Endothelial cell of umbilical vein (primary cell): ENCODE measurements at regions not wholly inside any gene's neighbourhood (a gene's known extent, or its start where the extent isn't known, plus 50 kb on each side); places are given as distances from the start of the nearest gene placed in this dataset.

Experiments used
- BruUV-seq: library from RNA; stranded (reverse); fragments of 400-500 nt; replicated peaks from 2 replicates; lab custom pipeline; 2021; lab: Mats Ljungman, UMichigan
- CTCF ChIA-PET: fragments of 300-600, 350-600 bp; sonication (Branson Sonifier 250); formaldehyde crosslinking; loops from one replicate; lab custom pipeline; 2021; ENCODE audit warnings: antibody characterized with exemption, inconsistent platforms; lab: Charles Lee
- POLR2A ChIA-PET: fragments of 300-600, 350-600 bp; sonication (Branson Sonifier 250); formaldehyde crosslinking; loops from one replicate; lab custom pipeline; 2021; ENCODE audit warnings: antibody characterized with exemption, inconsistent platforms; lab: Charles Lee
- DNase-seq: peaks from one replicate; pipeline ENCODE4 v3.0.0-alpha.2; 2011; ENCODE audit warnings: low read depth, low spot score
- FAIRE-seq: peaks from 2 replicates; lab custom pipeline; 2011; peaks lifted over from hg19 to GRCh38; lab: Jason Lieb, UNC
- H2AFZ ChIP-seq: 2 replicates; pipeline ENCODE4 v1.6.0; 2012; ENCODE audit warnings: low read depth, low read length, control low read depth, inconsistent platforms
- H3K27ac ChIP-seq: 2 replicates; pipeline ENCODE4 v1.5.1; 2011; ENCODE audit warnings: low read depth, mild to moderate bottlenecking, control low read depth, low read length, moderate library complexity; ENCODE audit not compliant: insufficient read depth
- H3K27me3 ChIP-seq, 2 experiments: 2 replicates each; pipeline versions ENCODE4 v1.6.0 to v1.6.1; 2011; ENCODE audit warnings: low read length in 2 of 2, mixed read lengths in 1 of 2; ENCODE audit not compliant: control insufficient read depth in 2 of 2, insufficient read depth in 2 of 2
- H3K36me3 ChIP-seq, 2 experiments: 2 replicates in 1 of 2; 3 replicates in 1 of 2; pipeline ENCODE4 v1.5.1; 2011; ENCODE audit warnings: low read length in 2 of 2, mild to moderate bottlenecking in 1 of 2, moderate library complexity in 1 of 2; ENCODE audit not compliant: control insufficient read depth in 2 of 2, insufficient read depth in 2 of 2; ENCODE audit errors: extremely low read depth in 1 of 2
- H3K4me1 ChIP-seq: 3 replicates; pipeline ENCODE4 v1.5.1; 2011; ENCODE audit warnings: mild to moderate bottlenecking, low read length; ENCODE audit not compliant: control insufficient read depth, insufficient read depth; ENCODE audit errors: extremely low read depth
- H3K4me2 ChIP-seq: 2 replicates; pipeline ENCODE4 v1.6.1; 2011; ENCODE audit warnings: low read length, control low read depth, mixed read lengths; ENCODE audit not compliant: insufficient read depth
- H3K4me3 ChIP-seq, 3 experiments: fragments of 200-600 bp in 1 of 3; sonication (generic), shearing (Covaris generic) in 1 of 3; replicated peaks in 1 of 3; 2 replicates each; pipeline ENCODE4 v1.5.1; 2011 to 2016; ENCODE audit warnings: control low read depth in 3 of 3, low read length in 3 of 3, mild to moderate bottlenecking in 2 of 3, inconsistent platforms in 1 of 3, low read depth in 1 of 3, moderate library complexity in 1 of 3; ENCODE audit not compliant: insufficient read depth in 1 of 3
- H3K79me2 ChIP-seq: 2 replicates; pipeline ENCODE4 v1.6.0; 2012; ENCODE audit warnings: low read length, inconsistent platforms; ENCODE audit not compliant: control insufficient read depth, insufficient read depth
- H3K9ac ChIP-seq: replicated peaks from 2 replicates; pipeline ENCODE3; 2011; ENCODE audit warnings: low read length, control low read depth; ENCODE audit not compliant: insufficient read depth; ENCODE audit errors: extremely low read depth
- H3K9me1 ChIP-seq: replicated peaks from 3 replicates; pipeline ENCODE4 v1.6.0; 2011; ENCODE audit warnings: mild to moderate bottlenecking, low read length; ENCODE audit not compliant: control insufficient read depth, insufficient read depth; ENCODE audit errors: extremely low read depth
- H3K9me3 ChIP-seq: replicated peaks from 2 replicates; pipeline ENCODE4 v1.5.1; 2012; ENCODE audit warnings: low read length, inconsistent platforms; ENCODE audit not compliant: control insufficient read depth, insufficient read depth
- H4K20me1 ChIP-seq: replicated peaks from 2 replicates; pipeline ENCODE3; 2011; ENCODE audit warnings: mild to moderate bottlenecking, low read length; ENCODE audit not compliant: control insufficient read depth, insufficient read depth; ENCODE audit errors: extremely low read depth
- EZH2 ChIP-seq: IDR thresholded peaks from 2 replicates; pipeline ENCODE4 v1.6.1; 2012; ENCODE audit warnings: borderline replicate concordance, low read depth, mild to moderate bottlenecking, moderate library complexity, low read length, inconsistent platforms; ENCODE audit not compliant: severe bottlenecking
- FOS ChIP-seq: IDR thresholded peaks from 2 replicates; pipeline ENCODE4 v1.6.1; 2011; ENCODE audit warnings: mild to moderate bottlenecking, low read length, moderate library complexity, borderline replicate concordance; ENCODE audit not compliant: insufficient read depth
- GATA2 ChIP-seq: IDR thresholded peaks from 2 replicates; pipeline ENCODE4 v1.7.0; 2011; ENCODE audit warnings: low read depth, mild to moderate bottlenecking, moderate library complexity, mixed read lengths, low read length; ENCODE audit not compliant: insufficient read length, insufficient read depth
- JUN ChIP-seq: IDR thresholded peaks from 2 replicates; pipeline ENCODE4 v1.6.1; 2011; ENCODE audit warnings: borderline replicate concordance, low read depth; ENCODE audit not compliant: insufficient read length, insufficient read depth
- MYC ChIP-seq: IDR thresholded peaks from one replicate; pipeline ENCODE4 v1.6.1; 2011; ENCODE audit warnings: mild to moderate bottlenecking, low read depth, low read length
- POLR2A ChIP-seq: IDR thresholded peaks from 2 replicates; pipeline ENCODE4 v1.6.1; 2012; ENCODE audit warnings: low read depth, mild to moderate bottlenecking, control low read depth, low read length
- POLR2AphosphoS5 ChIP-seq: IDR thresholded peaks from 2 replicates; pipeline ENCODE4 v1.6.1; 2012; ENCODE audit warnings: low read depth, mild to moderate bottlenecking, control low read depth, low read length, moderate library complexity; ENCODE audit not compliant: insufficient read depth
- dilution Hi-C: fragments of 300-500 bp; cut with MboI; formaldehyde crosslinking; loops from one replicate; pipeline ENCODE4 v1.15.0; 2019; ENCODE audit warnings: low sequenced_read_pairs; ENCODE audit not compliant: extremely low pct_ligation_motif_present
- intact Hi-C: fragments of 100-400 bp; cut with micrococcal nuclease; formaldehyde crosslinking; loops from one replicate; pipeline ENCODE4 v1.10.0; 2022
- TF ChIP-seq, protein P1 (sequence below), 2 donors: IDR thresholded peaks; 1 replicate in 1 of 2; 2 replicates in 1 of 2; pipeline ENCODE4 v1.5.1; 2011; ENCODE audit warnings: low read length in 2 of 2, mild to moderate bottlenecking in 2 of 2, moderate library complexity in 2 of 2, control low read depth in 1 of 2, inconsistent platforms in 1 of 2, low read depth in 1 of 2; ENCODE audit not compliant: insufficient read depth in 1 of 2; ENCODE audit errors: extremely low read depth in 1 of 2
- TF ChIP-seq, protein P2 (sequence below): IDR thresholded peaks from 2 replicates; pipeline ENCODE4 v1.6.1; 2011; ENCODE audit not compliant: insufficient read depth, insufficient read length

DNA sequence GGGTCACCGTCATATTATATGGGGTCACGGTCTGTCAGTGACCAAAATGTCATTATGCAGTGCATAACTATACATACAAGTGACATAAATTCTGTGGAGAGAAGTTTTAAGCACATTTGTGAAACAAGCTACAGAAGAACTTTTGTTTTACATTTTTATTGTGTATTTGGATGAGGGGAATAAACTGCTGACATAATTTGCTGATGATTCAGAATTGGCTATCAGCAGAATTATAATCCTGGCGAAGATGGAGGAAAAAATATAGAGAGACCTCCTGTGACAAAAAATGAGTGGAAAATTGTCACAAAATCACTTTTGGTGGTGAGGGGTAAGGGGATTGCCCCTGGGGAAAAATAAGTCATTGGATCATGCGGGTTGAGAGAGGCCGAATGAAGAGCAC, 116.3 kb upstream of the ANKRD55 start:
- no peaks in the 10 kb centered on the region for H3K27me3 ChIP-seq
- DNase-seq (no peak), FAIRE-seq (no peak)
- CTCF ChIA-PET, result interaction anchor here (2.1 to 2.5 kb wide), 2 partner anchors 38 to 79 kb away, joined by 7 to 15 read pairs; no protein-coding TSS in a partner anchor
- intact Hi-C loops, result no loop called here
- dilution Hi-C loops, result no loop called here
- H4K20me1 ChIP-seq, result no peaks in the 10 kb centered on the region
- H3K4me3 ChIP-seq, result no peak overlapping the region
- H3K27ac ChIP-seq, result peak overlapping the region; percentile 92
- no peaks in the 10 kb centered on the region for H3K9me3 ChIP-seq
- no peaks in the 10 kb centered on the region for H3K36me3 ChIP-seq
- H2AFZ ChIP-seq, result no peak overlapping the region
- peak overlapping the region; percentile 58 for H3K4me2 ChIP-seq
- no TSS peak for BruUV-seq
- H3K79me2 ChIP-seq, result no peaks in the 10 kb centered on the region
- TF ChIP-seq GATA2, result no peak
- TF ChIP-seq, protein P1, sequence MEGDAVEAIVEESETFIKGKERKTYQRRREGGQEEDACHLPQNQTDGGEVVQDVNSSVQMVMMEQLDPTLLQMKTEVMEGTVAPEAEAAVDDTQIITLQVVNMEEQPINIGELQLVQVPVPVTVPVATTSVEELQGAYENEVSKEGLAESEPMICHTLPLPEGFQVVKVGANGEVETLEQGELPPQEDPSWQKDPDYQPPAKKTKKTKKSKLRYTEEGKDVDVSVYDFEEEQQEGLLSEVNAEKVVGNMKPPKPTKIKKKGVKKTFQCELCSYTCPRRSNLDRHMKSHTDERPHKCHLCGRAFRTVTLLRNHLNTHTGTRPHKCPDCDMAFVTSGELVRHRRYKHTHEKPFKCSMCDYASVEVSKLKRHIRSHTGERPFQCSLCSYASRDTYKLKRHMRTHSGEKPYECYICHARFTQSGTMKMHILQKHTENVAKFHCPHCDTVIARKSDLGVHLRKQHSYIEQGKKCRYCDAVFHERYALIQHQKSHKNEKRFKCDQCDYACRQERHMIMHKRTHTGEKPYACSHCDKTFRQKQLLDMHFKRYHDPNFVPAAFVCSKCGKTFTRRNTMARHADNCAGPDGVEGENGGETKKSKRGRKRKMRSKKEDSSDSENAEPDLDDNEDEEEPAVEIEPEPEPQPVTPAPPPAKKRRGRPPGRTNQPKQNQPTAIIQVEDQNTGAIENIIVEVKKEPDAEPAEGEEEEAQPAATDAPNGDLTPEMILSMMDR (IDR thresholded peaks at IDR 0.05; ENCODE audit: extremely low read depth in 1 of 2, insufficient read depth in 1 of 2, low read depth in 1 of 2, low read length in 2 of 2), result no peak
- TF ChIP-seq JUN, result no peak
- TF ChIP-seq EZH2, result no peak
- no peak for TF ChIP-seq FOS
- no peak for TF ChIP-seq POLR2A
- TF ChIP-seq, protein P2, sequence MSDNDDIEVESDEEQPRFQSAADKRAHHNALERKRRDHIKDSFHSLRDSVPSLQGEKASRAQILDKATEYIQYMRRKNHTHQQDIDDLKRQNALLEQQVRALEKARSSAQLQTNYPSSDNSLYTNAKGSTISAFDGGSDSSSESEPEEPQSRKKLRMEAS, result no peak
- TF ChIP-seq POLR2AphosphoS5, result no peak
- no peak for TF ChIP-seq MYC
- H3K9ac ChIP-seq, result peak overlapping the region; percentile 44
- H3K9me1 ChIP-seq, result no peaks in the 10 kb centered on the region
- POLR2A ChIA-PET, result no interaction called here
- peaks cover 31% of the 10 kb centered on the region for H3K4me1 ChIP-seq
